GM18870 (cell line): ENCODE measurements at regions not wholly inside any gene's neighbourhood (a gene's known extent, or its start where the extent isn't known, plus 50 kb on each side); places are given as distances from the start of the nearest gene placed in this dataset.

ENCODE experiments used
- ATAC-seq: cut with Tn5 transposase; IDR thresholded peaks from one replicate; pipeline ENCODE4 v1.9.1; 2021; ENCODE audit warnings: moderate library complexity; ENCODE audit not compliant: unreplicated experiment

DNA sequence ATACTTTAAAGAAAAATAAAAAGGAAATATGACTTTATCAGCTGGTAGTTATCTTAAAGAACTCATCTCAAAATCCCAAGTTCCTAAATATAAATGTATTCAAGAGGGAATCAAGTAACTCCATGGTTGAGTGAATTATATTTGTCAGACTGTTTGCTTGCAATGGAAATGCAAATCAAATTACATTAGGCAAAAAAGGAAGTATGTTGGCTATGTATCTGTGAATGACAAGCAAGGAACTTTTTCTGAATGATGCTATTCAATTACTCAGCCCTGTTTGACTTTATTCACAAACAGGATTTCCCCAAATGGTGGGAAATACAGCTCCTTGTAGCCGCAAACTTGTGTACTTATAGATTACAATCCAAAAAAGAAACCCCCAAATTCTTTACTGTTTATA is 309.1 kb downstream of the ARL6IP6 start:
- no peak for ATAC-seq

DNA sequence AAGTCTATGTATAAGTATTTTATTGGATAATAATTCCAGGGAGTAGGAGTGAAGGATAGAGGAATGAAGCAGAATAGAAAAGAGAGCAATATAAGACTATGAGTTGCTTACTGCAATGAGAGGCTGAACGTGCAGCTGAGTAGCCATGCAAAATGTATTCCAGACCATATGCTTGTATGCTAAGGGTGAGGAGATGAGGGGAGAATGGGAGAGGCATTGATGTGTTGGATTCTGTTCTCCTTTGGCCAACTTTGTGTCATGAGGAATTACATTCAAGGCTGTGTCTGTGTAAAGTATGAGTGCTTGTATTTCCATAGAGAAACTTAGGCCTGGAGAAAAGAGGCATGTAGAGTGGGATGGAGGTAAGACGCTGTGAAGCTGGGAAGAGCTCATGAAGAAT is 301.8 kb downstream of the ARL6IP6 start:
- ATAC-seq, result no peak

DNA sequence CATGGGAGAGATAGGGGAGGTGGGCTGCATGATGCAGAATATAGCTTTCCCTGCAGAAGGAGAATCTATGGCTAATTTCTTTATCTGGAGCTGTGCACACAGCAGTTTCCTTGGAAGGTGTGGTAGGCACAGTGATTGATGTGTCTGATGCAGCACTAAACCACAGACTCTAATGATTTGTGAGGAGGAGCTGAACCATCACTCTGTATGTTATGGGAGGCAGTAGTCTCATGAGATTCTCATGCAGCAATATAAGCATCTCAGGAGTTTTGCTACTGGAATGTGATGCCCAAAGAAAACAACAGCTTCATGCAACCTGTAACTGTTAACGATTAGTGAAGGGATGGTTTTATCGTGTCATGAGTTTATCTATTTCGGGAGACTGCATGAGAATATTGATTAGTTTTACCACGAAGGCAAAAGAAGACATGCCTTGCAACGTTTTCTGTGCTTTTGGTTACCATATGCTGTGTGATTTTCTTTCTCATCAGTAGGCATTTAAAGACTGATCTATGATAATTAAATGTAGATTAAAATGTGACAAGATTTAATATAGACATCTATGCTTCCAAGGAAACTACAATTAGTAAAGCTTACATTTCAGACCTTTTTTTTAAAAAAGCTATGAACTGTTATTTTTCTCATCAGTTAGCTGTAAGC is 286.8 kb downstream of the ARL6IP6 start:
- peak; percentile 51 for ATAC-seq

DNA sequence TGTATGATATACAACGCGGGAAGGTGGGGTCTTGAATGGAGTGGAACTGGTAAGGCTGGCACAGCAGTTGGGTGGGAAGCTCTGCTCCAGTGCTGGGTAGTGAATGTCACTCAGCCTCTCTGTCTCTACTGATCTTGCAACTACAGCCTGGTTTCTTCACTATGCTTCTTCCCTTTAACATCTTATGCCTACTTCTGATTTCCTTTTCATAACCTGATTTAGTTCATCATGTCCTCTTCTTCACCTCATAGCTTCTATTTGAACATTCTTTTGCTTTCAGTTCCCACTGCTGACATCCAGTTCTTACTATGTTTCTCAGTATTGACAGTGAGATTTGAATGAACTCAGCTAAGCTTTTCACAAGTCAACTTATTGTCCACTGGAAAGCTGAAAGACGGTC is 286.2 kb downstream of the ARL6IP6 start:
- ATAC-seq, result peak; percentile 88

DNA sequence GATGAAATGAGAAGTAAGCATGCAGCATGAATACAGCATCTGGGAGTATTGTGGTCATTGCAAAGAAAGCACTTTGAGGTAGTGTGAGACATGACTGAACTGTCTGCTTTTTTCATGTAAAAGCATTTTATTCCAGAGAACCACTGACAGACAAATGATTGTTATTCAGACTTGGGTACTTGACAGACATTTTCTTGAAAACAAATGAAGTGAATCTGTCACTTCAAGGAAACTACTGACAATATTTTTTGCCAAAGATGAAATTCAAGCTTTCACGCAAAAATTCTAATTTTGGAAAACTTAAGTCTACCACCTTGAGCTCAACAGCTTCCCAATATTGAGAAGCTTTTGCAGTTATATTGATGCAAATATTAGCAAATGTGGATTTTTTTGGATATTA is 255.7 kb downstream of the ARL6IP6 start:
- no peak for ATAC-seq

DNA sequence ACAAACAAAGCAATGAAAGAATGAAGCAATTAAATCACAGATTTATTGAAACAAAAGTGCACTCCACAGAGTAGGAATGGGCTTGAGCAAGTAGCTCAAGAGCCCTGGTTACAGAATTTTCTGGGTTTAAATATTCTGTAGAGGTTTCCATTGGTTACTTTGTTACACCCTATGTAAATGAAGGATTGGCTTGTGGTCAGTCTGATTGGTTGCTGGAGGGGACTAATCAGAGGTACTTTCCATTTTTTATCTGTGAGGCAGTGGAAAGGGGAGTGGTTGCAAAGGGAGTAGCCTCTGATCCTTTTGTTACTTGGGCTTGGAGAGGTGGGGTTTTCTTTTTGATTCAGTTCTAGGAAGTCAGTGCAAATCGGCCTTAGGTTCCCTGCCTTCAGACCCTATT is 253.3 kb downstream of the ARL6IP6 start:
- ATAC-seq, result no peak

DNA sequence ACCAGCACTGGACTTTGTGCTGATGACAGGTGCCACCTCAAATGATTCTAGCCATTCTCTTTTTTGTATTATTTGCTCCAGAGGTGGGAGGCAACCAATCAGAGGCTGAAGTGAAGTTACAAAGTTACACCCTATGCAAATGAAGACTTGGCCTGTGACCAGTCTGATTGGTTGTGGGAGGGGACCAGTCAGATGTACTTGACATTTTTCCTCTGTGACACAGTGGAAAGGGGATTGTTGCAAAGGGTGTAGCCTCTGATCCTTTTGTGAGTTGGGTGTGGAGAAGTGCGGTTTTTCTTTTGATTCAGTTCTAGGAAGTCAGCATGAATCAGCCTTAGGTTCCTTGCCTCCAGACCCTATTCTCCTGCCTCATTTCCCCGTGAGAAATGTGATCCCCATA is 244.0 kb downstream of the ARL6IP6 start:
- ATAC-seq, result no peak

DNA sequence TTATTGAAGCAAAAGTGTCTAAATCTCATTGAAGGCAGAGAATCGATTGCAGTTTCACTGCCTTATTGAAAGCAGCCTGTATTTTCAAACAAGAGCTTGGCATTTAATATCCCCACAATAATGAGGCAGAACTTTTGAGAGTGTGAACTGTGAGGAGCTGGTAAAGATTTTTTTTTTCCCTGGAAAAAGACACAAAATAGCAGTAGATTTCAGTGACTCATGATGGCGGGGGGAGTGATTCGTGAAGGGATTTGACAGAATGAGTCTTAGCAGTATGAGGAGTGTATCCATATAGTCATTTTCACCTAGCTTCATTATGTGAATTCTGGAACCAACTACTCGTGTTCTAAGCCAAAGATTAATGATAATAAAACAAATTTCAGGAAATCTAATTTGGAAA is 242.9 kb downstream of the ARL6IP6 start:
- no peak for ATAC-seq

DNA sequence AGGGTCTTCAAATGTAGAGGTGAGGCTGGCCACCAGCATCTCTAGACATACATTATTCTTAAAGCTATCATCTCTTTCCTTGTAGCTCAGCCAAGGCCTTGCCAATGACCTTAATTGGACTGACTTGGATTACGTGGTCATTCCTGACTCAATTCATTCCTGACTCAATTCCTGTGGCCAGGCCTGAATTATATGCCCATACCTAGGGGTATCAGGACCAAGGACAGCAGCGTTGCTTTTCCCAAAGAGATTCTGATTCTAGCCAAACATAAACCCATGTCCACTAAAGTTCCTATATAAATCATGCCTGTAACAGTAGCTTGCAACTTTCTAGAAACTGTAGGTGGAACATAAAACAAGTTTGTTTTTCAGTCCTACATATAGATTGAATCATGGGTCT is 231.7 kb downstream of the ARL6IP6 start:
- no peak for ATAC-seq

DNA sequence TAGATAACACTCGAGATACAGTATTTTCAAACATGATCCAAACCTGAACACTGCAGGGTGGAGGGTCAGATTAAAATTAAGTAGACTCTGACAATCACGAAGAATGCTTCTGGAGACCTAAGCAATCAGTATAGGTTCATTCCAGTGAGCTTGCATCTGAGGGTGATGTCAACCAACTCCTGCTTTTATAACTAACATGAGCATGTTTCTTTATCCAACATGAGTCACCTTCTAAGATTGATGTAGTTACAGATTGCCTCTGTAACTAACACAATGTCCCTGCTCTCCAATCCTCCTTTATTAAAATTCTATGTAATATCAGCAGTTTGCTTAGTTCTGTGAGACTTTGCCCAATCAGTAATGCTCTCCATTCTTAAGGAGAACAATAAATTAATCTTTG is 225.7 kb downstream of the ARL6IP6 start:
- ATAC-seq, result no peak

DNA sequence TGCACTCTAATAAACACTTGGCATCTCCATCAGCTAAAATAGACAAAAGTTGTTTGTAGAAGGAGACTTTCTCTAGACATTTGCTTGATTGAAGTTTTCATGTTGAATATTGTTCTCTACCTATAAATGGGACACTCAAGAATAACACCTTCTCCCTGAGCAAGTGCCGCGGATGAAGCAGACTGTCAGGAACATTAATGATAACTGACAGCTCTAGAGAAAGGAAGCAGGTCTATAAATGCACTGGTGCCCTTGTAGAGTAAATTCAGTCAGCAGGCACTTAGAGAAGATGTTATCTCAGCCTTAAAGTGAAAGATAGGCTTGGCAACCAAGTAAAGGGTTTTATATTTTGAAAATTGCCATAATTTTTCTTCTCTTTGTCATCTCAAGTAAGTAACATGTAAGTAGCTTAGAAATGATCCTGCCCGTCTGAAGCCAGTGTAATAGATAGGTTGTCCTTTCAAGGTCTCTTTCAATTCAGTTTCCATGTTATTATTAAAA is 224.6 kb downstream of the ARL6IP6 start:
- no peak for ATAC-seq

DNA sequence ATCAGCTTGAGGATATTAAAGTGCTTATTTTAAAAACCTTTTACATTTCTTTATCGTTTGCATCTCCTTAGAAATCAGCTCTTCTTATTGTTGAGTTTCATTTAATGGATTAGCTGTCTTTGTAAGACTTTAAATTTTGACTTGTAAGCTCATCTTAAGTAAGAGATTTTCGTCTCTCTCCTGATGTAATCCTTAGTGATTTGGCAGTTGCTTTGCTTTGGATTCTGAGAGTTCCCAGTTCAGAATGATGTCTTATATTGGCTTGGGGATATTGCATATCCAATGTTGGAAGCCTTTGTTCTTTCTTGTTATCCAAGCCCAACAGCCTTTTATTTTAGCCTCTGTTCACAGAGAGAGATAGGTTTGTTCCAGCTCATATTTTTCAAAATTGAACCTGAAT is 212.1 kb downstream of the ARL6IP6 start:
- no peak for ATAC-seq

DNA sequence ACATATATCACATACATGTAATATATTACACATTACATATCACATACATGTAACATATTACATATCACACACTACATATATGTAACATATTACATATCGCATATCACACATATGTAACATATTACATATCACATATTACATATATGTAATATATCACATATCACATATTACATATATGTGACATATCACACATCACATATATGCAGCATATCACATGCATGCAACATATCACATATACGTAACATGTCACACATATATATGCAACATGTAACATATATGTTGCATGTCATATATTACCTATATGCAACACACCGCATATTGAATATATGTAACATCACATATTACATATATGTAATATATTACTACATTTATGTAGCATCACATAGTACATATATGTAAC is 211.2 kb downstream of the ARL6IP6 start:
- ATAC-seq, result no peak

DNA sequence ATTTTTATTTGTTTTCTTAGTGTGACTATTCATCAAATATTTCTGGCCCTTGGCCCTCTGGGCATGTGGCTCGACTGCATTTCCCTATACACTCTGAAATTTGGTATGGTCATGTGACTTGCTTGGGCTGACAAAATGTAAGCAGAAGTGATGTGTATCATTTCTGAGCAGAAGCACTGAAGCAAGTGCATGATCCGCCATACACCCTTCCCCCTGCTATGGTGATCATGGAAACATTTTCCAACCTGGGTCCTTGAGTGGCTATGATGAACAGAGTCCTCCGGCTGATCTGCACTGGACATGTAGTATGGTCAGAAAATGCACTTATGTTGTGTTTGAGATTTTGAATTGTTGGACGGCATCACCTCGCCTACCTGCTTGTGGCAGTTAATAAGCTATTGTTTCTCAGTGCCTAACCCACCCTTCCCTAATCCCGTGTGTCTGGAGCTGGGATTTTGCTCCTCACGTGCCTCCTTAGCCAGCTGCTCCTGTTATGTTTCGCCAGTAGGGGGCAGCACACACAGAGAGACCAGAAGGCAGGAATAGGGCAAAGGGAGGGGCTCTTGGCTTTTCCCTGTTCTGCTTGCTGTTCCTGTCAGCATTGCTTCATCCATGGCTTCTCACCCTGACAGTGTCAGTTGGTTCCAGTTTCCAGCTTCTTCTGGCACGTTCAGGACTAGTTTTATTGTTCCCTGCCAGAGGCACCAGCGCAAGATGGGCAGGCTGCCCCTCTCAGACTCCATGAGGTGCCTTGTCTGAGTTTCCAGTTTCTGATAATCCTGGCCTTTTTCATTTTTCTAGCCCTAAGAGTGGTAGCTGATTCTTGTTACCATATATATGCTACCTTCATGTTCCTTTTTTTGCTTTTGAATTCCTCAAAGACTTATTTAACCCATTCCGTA is 207.4 kb downstream of the ARL6IP6 start:
- ATAC-seq, result peak; percentile 82

DNA sequence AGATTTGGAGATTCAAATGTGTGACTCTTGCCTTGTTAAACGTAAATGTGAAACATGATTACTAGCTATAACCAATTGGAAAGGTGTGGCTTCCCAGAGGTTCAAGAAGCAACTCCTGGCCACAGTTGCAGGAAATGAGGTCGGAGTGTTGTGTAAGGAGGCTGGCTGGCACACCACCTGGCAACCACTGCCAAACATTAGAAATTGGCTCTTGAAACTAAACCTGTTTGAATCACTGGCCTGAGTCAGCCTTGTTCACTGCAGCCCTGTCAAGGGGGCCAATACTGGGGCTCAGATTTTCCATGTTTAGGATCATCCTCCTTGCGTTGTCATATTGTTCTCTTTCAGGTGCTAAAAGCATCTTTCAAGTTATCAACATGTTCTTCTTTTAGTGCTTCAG is 206.3 kb downstream of the ARL6IP6 start:
- no peak for ATAC-seq

DNA sequence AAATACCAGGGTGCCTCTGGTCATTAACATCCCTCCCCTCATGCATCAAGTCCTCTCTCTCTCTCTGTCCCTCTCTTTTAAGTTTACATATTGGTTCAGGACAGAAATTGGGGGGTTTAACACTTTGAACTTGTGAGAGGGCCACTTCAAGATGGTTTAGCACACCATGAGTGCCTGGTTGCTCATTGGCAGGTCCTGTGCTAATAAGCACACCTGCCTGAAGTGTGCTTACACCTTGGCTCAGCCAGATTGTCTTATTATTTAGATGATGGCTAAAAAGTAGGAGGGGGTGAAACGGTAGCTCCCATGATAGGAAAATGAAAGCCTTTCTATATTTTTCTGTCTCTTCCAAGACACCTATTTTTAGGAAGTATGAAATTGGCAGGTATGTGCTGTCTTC is 205.8 kb downstream of the ARL6IP6 start:
- no peak for ATAC-seq

DNA sequence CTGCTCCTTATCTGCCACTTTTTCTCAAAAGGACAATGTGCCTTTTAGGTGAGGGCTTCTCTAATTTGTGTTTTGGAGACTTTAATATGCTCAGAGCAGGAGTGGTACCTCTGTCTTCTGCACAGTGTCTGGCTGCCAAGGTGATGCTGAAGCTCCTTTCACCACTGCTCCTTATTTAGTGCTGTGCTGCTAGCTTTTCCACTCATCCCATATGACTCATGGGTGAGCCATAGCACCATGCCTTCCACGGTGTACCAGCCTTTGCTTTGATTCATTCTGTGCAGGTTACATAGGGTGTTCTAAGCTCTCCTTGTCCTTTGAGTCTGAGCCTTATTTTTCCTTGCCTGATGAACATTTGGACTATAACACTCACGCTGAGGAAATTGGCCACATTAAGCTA is 202.4 kb downstream of the ARL6IP6 start:
- no peak for ATAC-seq

DNA sequence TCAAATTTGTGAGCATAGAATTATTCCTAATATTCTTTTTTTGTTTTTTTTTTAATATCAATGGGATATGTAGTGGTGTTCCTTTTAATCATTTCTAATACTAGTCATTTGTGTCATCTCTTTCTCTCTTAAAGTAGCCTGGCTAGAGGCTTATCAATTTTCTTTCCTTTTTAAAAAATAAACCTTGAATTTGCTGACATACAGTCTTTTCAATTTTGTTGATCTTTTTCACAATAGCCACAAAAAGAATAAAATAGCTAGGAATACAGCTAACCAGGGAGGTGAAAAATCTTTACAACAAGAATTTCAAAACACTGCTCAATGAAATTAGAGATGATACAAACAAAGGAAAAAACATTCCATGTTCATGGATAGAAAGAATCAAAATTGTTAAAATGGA is 192.6 kb downstream of the ARL6IP6 start:
- ATAC-seq, result no peak

DNA sequence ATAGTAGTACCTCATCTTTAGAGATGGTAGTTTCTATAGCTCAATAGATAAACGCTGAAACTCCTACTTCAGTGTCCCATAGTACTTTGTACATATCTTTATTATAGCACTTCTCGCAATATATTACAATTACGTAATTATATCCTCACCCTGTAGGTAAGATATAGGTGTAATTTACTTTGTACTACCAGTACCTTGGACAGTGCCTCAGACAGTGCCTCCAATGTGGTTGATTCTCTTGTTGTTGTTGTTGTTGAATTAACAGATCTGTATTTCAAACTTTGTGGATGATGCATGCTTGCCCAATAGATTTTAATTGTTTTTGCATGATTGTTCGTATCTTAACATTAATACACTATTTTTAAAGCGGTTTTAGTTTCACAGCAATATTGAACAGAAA is 188.6 kb downstream of the ARL6IP6 start:
- ATAC-seq, result no peak

DNA sequence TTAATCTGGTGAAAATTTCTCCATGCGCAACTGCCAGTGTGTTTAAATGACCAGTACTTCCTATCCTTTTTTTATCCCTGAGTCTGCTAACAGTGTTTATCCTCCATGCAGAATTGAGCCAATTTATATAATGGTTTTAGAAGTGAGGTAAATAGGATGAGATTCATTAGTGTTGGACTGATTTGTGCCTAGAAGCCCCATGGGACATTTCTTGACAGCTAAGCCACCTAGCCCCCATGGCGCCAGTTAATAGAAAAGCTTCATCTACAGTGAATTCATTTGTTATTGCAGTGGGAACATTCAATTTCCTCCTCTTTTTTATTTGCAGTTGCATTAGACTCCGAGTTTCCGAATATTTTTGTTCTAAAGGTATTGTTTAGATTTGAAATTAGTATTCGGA is 175.6 kb downstream of the ARL6IP6 start:
- no peak for ATAC-seq

DNA sequence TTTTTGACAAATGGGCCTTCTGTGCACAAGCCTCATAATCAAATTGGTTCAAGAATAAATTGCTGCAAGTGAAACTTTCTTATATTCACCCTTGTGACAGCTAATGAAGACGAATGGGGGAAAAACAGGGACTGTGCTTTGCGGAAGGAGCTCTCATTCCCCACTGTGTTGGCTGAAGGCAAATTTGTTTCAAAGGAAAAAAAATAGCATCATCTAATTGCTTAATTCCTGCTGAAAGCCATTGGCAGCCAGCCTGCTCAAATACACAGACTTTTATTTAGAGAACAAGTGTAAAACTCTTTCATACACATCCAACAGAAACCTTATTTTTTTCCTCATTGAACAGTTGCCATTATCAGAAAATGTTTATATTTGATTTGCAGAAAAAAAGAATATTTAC is 172.3 kb downstream of the ARL6IP6 start:
- ATAC-seq, result no peak

DNA sequence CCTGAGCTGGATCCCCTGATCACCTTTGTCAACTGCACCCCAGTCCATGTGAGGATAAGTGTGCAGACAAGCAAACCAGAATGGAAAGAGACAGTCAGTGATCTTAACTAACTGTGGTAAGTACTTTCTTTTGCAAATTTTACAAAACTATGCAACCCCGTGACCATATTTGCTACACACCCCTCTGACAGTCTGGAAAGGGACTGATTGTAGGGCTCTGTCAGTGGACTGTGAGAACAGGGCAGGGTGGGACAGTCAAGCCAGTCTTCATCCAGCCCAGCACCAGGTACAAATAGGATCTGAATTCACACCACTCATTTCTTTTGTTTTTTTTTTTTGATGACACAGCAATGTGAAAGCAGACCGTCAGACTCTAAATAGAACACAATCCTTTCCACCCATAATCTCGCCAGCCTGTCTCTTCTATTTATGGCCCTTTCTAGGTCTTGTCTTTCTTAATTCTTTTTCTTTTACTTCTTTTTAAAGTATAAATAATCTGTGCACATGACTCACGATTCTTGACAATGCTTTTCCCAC is 165.6 kb downstream of the ARL6IP6 start:
- no peak for ATAC-seq
